ENCODE measurements at regions not wholly inside any gene's neighbourhood (a gene's known extent, or its start where the extent isn't known, plus 50 kb on each side); places are given as distances from the start of the nearest gene placed in this dataset.

DNA sequence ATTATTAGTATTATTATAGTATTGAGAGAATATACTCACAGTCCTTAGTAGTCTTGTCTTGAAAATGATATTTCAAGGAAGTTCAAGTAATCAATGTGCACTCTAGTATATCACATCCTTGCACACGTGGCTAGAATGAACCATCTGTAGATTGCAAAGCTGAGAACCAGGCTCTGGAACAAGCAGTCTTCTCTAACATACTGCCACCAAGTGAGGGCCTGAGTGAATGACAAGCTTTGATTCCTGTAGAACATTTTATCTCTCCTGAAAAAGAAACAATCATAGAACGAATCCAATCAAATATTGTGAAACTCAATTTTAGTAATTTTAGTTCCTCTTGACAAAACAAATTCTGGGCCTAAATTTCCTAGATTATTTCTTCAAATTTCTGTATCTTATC lies 55.3 kb upstream of the SULT1C3 start:
- Mint-ChIP-seq H3K9me3 (no peaks in the 10 kb centered on the region), H3K4me3 (no peak overlapping the region), H3K4me1 (no peaks in the 10 kb centered on the region), H3K27ac (no peak overlapping the region), H3K27me3 (peaks cover 9 to 11% of the 10 kb centered on the region in 2 donors), H3K36me3 (no peaks in the 10 kb centered on the region)
- no peaks in the 10 kb centered on the region for H3K36me3 ChIP-seq (ENCODE audit: control insufficient read depth in 2 of 2, extremely low read depth in 1 of 2, insufficient read depth in 1 of 2, low read length in 1 of 2)
- ATAC-seq (replicated peaks in 1 of 4) (no peak), DNase-seq (no peak)
- CTCF ChIA-PET = no interaction called here
- no peak overlapping the region for H3K27ac ChIP-seq (ENCODE audit: low read length)
- no peaks in the 10 kb centered on the region for H3K27me3 ChIP-seq (replicated peaks in 1 of 2; ENCODE audit: control insufficient read depth in 2 of 2, extremely low read depth in 1 of 2, insufficient read depth in 2 of 2, low read length in 1 of 2)
- POLR2A ChIA-PET = no interaction called here
- no peak overlapping the region for H3K4me3 ChIP-seq (ENCODE audit: control insufficient read depth in 1 of 2, extremely low read depth in 1 of 2, low read length in 1 of 2)
- H3K4me1 ChIP-seq (ENCODE audit: control insufficient read depth in 1 of 2, extremely low read depth in 1 of 2, insufficient read depth in 2 of 2, low read length in 2 of 2) = no peaks in the 10 kb centered on the region
- WGBS (ENCODE audit: insufficient coverage) = 14% methylated on average over 1 of the region's 2 CpGs
- no peaks in the 10 kb centered on the region for H3K9me3 ChIP-seq

DNA sequence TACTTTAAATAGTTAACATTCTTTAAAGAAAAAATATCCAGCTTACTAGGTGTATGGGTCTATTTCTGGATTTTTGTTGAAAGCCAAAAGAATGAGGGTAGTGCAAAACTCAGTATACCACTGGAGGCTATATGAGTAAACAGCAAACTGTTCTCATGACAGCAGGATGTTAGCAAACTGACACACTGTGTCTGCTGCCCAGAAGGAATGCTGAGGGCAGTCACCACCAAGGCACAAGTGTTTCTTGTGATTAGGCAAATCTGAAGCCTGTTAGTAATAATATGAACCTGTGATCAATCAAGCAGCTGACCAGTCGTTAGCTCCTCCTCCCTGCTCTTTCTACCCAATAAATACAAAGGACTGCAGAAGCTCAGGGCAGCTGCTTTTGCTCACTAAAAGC lies 50.5 kb upstream of the SULT1C3 start:
- no peaks in the 10 kb centered on the region for H3K9me3 ChIP-seq
- WGBS (ENCODE audit: insufficient coverage) = no CpG with 5 or more reads among the region's 1 CpG
- Mint-ChIP-seq H3K36me3 (no peaks in the 10 kb centered on the region), H3K4me3 (no peak overlapping the region), H3K27me3 (peaks cover 10 to 17% of the 10 kb centered on the region in 2 donors), H3K9me3 (no peaks in the 10 kb centered on the region), H3K27ac (no peak overlapping the region), H3K4me1 (no peaks in the 10 kb centered on the region)
- CTCF ChIA-PET = no interaction called here
- POLR2A ChIA-PET = interaction anchor here in 1 of 2 donors (0.6 kb wide), 1 partner anchor 118 kb away, joined by 4 read pairs; no protein-coding TSS in a partner anchor
- H3K4me1 ChIP-seq (ENCODE audit: control insufficient read depth in 1 of 2, extremely low read depth in 1 of 2, insufficient read depth in 2 of 2, low read length in 2 of 2) = no peaks in the 10 kb centered on the region
- H3K36me3 ChIP-seq (ENCODE audit: control insufficient read depth in 2 of 2, extremely low read depth in 1 of 2, insufficient read depth in 1 of 2, low read length in 1 of 2) = no peaks in the 10 kb centered on the region
- no peak overlapping the region for H3K4me3 ChIP-seq (ENCODE audit: control insufficient read depth in 1 of 2, extremely low read depth in 1 of 2, low read length in 1 of 2)
- no peak for DNase-seq
- no peaks in the 10 kb centered on the region for H3K27me3 ChIP-seq (replicated peaks in 1 of 2; ENCODE audit: control insufficient read depth in 2 of 2, extremely low read depth in 1 of 2, insufficient read depth in 2 of 2, low read length in 1 of 2)
- no peak for ATAC-seq (replicated peaks in 1 of 4)
- H3K27ac ChIP-seq (ENCODE audit: low read length) = no peak overlapping the region

All from T-cell (primary cell).